SK-N-DZ (cell line): ENCODE measurements at regions not wholly inside any gene's neighbourhood (a gene's known extent, or its start where the extent isn't known, plus 50 kb on each side); places are given as distances from the start of the nearest gene placed in this dataset.
"Not testable (repeated sequence)": the region's sequence is repeated elsewhere in the genome, so short reads cannot be mapped to it uniquely, and the experiment has no call there.

ENCODE experiments used
- DNase-seq: peaks from one replicate; pipeline ENCODE4 v3.0.0-alpha.2; 2015; ENCODE audit warnings: low spot score

GRCh38 chr12:54799966-54800365 lies 54.4 kb upstream of the MUCL1 start:
- DNase-seq, result not testable (repeated sequence)

GRCh38 chr12:54798651-54799050 lies 55.7 kb upstream of the MUCL1 start:
- no peak for DNase-seq

- DNase-seq, result no peak
Measured at GRCh38 chr12:54796991-54797390, 57.3 kb upstream of the MUCL1 start.

- no peak for DNase-seq
Measured at GRCh38 chr12:54795644-54796043, 58.7 kb upstream of the MUCL1 start.

GRCh38 chr12:54786081-54786480 lies 68.2 kb upstream of the MUCL1 start:
- DNase-seq, result no peak

- no peak for DNase-seq
Measured at GRCh38 chr12:54784115-54784514, 70.2 kb upstream of the MUCL1 start.

- DNase-seq, result not testable (repeated sequence)
Measured at GRCh38 chr12:54777031-54777430, 77.3 kb upstream of the MUCL1 start.

- no peak for DNase-seq
Measured at GRCh38 chr12:54773593-54773992, 80.7 kb upstream of the MUCL1 start.

- no peak for DNase-seq
Measured at GRCh38 chr12:54765652-54766051, 88.7 kb upstream of the MUCL1 start.

- no peak for DNase-seq
Measured at GRCh38 chr12:54762390-54762789, 91.9 kb upstream of the MUCL1 start.

GRCh38 chr12:54759751-54760150 lies 94.6 kb upstream of the MUCL1 start:
- no peak for DNase-seq

- DNase-seq, result no peak
Measured at GRCh38 chr12:54751493-54751892, 102.8 kb upstream of the MUCL1 start.

- DNase-seq, result peak; percentile 30
Measured at GRCh38 chr12:54749191-54749818, 101.1 kb upstream of the DCD start.

GRCh38 chr12:54744590-54744989 lies 96.4 kb upstream of the DCD start:
- no peak for DNase-seq

- DNase-seq, result no peak
Measured at GRCh38 chr12:54740882-54741281, 92.7 kb upstream of the DCD start.

GRCh38 chr12:54736549-54736948 lies 88.4 kb upstream of the DCD start:
- no peak for DNase-seq

GRCh38 chr12:54734196-54734950 lies 86.2 kb upstream of the DCD start:
- no peak for DNase-seq

GRCh38 chr12:54725233-54725843 lies 77.2 kb upstream of the DCD start:
- DNase-seq, result no peak

GRCh38 chr12:54723379-54724256 lies 75.5 kb upstream of the DCD start:
- no peak for DNase-seq

GRCh38 chr12:54721312-54721711 lies 73.1 kb upstream of the DCD start:
- no peak for DNase-seq

GRCh38 chr12:54719691-54720090 lies 71.5 kb upstream of the DCD start:
- no peak for DNase-seq

- no peak for DNase-seq
Measured at GRCh38 chr12:54716261-54716660, 68.1 kb upstream of the DCD start.
